Medulla oblongata (tissue), 1 donor: ENCODE measurements at regions not wholly inside any gene's neighbourhood (a gene's known extent, or its start where the extent isn't known, plus 50 kb on each side); places are given as distances from the start of the nearest gene placed in this dataset.
A peak's percentile ranks its signal among the peaks of the same experiment; 100 is the strongest.
"Not testable (repeated sequence)": the region's sequence is repeated elsewhere in the genome, so short reads cannot be mapped to it uniquely, and the experiment has no call there.

Source experiments
- DNase-seq: peaks from one replicate; pipeline ENCODE4 v3.0.0-alpha.2; 2015; ENCODE audit errors: extremely low spot score

DNA sequence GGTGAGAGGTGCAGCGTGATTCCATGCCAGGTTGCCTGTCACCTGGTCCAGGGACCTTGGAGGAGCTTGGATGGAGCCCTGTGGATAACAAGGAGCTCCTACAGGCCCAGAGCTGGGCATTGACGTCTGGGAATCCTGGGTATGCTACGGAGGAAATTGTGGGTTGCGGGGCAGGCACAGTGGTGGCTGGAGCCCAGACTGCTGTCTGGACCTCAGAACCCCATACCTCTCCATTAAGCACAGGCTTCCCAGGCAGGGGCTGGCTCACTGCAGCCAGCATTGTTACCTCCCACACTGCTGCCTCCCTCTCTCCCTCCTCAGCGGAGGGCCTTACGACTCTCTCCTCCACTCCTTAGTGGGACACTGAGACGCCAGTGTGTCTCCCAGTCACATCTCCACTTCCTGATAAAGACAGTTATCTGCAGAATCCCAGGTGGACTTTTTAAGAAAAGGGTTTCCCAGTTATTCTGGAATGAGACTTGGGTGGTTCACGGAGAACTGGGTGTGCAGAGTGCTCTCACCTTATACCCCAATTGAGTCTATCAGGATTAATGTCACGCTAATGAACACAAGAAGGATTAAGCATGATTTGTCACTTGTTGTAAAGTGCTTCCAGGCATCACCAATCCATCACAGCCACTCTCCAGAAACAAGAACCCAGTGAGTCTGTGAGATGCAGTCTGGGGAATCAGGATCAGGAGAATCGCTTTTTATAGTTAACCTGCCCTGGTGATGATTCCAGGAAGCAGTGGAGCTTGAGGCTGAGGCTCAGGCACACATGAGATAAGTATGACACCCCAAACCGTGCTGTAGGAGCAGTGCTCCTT lies 309.4 kb downstream of the RPS24 start:
- DNase-seq: no peak

DNA sequence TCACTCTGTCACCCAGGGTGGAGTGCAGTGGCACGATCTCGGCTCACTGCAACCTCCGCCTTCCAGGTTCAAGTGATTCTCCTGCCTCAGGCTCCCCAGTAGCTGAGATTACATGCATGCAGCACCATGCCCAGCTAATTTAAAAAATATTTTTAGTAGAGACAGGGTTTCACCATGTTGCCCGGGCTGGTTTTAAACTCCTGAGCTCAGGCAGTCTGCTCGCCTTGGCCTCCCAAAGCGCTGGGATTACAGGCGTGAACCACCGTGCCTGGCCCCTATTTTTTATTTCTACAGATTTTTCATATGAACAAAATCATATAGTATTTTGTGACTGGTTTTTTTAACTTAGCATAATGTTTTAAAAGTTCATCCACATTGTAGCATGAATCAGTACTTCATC lies 310.6 kb downstream of the RPS24 start:
- DNase-seq: not testable (repeated sequence)

GRCh38 chr10:78345515-78345914 lies 311.9 kb downstream of the RPS24 start:
- not testable (repeated sequence) for DNase-seq

GRCh38 chr10:78346721-78347120 lies 313.1 kb downstream of the RPS24 start:
- DNase-seq: no peak

DNA sequence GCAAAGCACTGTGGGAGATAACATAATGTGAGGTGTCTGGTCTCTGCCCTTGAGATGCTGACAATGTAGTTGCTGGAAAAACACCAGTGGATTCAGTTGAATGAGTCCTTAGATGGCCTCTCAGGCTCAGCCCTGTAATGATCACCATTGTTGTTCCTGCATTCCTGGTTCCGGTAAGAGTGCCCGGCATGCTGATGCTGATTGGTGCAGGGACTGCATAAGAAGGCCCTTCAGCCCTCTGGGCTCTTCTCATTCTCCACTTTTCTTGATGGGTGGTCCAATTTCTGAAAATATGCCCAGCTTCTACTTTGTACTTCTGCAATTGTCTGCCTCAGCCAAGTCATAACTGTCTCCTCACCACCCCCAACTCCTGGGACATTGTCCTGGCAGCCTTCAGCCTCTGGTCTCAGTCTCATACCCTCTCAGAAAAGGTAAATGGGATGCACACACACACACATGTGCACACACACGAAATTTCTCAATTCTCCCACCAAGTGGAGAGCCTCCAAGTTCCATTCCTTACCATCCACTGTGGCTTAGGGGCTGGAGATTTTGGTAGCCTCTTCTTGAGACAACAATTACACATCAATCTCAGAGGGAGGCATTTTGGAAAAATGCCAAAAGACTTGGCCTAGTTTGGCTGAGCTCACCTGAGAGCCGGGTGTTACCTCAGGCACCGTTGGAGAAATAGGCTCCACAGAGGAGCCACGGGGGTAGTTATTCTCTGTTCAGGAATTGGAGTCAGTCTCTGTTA lies 314.9 kb downstream of the RPS24 start:
- no peak for DNase-seq

DNA sequence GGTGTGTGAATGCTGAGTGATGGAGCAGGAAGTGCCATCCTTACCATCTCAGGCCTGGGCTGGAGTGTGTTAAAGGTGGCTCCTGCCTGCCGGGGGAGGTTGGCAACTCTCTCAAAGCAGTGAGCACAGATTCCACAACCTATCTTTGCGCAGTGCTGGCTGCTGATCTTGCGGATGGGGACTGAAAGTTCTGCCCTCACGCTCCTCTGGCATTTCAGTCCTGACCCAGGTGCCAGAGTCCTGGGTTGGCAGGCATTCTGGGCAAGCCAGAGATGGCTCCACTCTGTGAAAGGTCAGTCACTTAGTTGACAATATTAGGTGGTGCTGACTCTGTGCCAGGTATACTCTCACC lies 315.5 kb downstream of the RPS24 start:
- no peak for DNase-seq

DNA sequence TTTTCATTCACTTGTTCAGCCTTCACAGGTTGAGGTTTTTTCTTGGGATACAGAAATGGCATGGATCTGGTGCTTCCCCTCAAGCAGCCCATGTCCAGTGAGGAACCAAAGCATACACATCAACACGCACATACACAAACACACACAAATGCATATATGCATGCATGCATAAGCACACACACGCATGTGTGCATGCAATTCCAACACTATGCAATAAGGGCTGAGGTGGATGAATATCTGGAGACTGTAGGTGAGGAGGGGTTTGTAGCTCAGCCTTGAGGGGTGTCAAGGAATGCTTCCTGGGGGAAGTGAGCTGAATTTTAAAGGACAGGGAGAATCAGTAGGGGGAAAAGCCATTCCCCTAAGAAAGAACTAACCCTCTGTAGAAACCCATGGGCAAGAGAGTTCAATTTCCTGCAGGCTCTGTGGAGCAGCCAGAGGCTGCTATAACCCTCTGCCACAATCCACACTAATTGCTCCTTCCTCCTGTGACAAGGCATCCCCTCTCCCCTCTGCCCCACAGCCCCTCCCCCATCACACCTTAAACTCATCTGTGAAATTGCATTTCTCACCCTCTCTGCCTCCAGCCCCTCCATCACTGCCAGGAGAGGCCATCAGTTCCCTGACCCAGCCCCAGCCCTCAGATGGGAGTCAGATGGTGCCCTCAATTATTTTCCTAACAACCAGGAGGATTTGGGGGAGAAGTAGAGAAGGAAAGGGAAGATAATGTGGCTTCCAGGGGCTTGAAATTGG lies 316.4 kb downstream of the RPS24 start:
- no peak for DNase-seq

DNA sequence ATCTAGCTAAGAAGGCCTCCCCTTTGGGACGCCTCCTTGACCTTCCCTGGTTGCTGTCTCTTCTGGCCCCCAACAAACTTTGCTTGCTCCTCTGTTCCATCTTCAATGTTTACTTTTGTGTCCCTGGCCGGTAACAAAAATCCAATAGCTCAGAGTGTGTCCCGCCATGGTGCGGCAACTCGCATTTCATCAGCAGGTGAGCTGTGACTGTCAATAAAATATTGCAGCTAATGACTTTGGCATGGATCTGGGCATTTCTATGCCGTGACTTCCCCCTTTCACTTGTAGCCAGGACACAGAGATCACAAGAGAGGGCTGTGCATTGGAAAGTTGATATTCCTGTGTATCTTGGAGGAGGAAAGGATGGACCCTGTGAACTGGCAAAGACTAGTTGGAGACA lies 317.6 kb downstream of the RPS24 start:
- no peak for DNase-seq

DNA sequence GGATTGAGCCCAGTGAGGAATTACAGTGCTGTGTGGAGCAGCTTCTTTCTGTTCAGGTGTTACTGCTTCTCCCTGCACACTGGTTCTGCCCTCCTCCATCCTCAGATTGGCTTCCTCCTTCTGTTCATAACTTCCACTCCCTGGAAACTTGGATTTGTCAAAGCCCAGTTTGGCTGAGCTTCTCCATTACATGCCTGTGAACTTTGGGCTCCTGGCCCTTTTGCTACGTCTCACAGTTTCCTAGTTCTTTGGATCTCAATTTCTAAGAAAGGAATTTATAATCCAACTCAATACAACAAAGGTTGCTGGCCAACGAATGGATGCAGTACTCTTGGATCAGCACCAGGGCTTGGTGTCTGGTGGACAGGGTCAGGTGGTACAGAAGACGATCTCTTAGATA lies 318.1 kb downstream of the RPS24 start:
- DNase-seq: no peak

- no peak for DNase-seq
These were observed 320.0 kb downstream of the RPS24 start for GRCh38 chr10:78353636-78354035.

DNA sequence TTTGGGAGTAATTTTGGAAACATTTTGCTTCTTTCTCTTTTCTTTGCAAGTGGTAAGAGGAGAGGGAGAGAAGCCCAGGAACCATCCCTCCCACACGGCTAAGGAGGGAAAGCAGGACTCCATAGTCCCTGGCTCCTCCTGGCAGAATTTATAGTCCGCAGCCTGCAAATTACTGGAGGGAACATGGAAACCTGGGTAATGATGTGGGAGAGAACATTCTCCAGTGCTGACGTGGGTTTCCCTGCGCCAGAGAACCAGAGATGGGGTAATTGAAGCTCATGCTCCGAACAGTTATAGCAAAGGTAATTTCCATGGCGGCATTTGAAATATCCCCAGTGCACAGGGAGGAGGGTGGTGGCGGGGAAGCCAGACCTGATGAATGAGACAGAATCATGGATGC lies 320.4 kb downstream of the RPS24 start:
- DNase-seq: no peak

DNA sequence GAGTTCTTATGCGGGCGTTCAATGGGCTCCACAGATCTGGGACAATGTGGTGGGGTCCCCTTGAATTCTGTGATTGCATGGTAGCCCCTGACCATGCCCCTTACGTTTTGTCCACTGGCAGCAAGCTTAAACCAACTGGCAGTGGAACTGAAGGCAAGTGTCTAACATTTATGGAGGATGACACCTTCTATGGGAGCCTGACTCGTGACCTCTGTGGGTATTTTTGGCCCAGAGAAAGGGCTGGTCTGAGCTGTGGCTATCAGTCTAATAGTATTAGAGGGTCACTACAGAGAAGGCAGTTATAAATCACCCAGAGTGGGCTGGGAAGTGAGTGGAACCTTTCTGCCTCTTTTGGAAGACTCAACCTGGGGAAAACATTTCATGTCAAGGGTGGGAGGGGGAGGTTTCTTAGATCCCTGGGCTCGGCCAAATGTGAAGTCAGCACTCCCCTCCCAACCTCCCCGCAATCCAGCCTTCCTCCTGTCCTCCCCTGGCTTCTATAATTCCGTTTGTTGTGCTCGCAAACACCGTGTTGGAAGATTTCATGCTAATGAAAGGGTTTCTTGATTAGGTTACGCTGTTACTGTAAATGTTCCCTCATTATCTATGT lies 322.7 kb downstream of the RPS24 start:
- DNase-seq: no peak

DNA sequence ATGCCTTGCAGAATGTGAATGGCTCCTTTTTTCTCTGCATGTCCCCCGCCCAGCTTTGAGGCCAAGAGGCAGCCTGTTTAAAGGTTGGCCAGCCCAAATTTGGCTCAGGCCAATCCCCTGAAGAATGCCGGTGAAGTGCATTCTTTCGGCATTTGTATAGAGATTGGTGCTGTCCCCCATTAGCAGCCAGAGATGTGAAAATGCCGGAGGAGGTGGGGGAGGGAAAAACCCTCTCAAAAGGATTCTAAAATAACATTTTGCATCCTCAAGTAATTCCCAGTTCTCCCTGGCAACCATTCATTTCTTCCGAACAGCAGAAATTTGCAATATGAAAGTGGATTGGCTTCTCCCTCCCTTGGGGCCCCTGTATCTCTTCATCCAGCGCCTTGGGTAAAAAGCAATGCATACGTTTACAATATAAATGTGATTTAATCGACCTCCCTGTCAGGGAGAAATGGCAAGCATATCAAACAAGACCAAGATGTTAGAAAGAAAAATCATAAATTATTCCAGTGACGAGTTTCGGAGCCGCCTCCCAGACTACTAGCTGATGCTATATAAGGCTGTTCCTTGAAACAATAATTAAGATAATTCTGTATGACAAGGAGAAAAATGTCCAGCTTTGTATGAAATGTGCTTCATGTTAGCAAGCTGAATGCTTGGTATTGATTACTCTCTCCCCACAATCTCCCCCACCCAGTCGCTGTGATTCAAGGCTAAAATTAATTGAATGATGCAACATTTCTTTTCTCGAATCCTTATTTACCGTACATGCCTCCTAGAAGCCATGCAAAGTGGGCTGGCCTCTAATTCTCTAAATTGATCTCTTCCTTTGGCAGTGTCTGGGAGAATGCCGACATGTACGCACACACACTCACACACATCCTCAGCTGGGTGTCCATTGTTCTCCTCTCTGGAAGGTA lies 323.7 kb downstream of the RPS24 start:
- no peak for DNase-seq

DNA sequence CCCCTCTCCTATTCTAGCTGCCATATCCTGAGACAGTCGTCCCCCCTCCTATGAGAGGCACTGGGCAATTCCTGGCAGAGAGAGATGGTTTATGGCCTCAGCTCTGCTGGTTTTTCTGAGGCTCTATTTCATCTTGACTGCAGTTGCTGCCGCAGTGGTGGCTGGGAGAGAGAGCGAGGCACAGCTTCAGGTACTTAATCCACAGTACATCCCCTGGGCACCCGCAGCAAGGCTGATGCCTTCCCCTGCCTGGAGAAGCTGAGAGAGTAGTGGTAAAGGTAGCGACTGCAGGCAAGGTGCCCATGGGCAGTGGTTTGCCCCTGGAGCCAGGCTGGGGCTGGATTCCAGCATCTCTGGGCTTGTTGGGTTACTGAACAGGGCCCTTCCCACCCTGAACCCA lies 324.7 kb downstream of the RPS24 start:
- DNase-seq: no peak

GRCh38 chr10:78358982-78359381 lies 325.3 kb downstream of the RPS24 start:
- no peak for DNase-seq

GRCh38 chr10:78359640-78360091 lies 326.0 kb downstream of the RPS24 start:
- no peak for DNase-seq

GRCh38 chr10:78360284-78360683 lies 326.6 kb downstream of the RPS24 start:
- DNase-seq: no peak

- DNase-seq: no peak
These were observed 327.4 kb downstream of the RPS24 start for GRCh38 chr10:78361031-78361430.

DNA sequence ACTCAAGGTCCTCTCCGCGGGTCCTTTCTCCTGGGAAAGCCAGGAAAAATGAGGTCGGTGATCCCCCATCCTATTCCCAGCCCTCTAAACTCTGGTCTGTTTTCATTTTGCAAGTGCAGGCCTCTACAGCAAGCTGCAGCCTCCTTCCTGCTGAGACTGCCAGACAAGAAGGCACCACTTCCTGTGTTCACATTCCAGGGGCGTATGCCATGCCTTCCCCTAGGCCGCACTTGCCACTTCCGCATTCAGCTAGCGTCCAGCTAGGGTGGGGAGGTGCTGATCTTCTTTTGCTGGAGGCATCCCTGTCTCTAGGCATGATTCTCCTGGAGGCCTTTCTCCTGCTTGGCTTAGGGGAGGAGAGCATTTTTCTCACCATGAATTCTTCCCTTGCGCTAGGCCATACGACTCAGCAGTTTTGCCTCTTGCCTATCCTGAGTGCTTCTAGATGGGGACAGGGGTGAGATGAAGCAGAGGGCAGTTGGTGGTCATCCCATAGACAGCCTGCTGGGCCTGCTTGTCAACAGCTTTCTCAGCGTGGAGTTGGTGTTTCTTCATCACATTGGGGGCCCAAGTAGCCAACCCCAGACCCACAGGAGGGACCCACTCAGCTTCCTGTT lies 328.9 kb downstream of the RPS24 start:
- DNase-seq: peak; percentile 41

- no peak for DNase-seq
These were observed 329.5 kb downstream of the RPS24 start for GRCh38 chr10:78363190-78363589.

GRCh38 chr10:78365694-78366093 lies 332.0 kb downstream of the RPS24 start:
- DNase-seq: no peak
